ENCODE measurements at regions not wholly inside any gene's neighbourhood (a gene's known extent, or its start where the extent isn't known, plus 50 kb on each side); places are given as distances from the start of the nearest gene placed in this dataset.
"Not testable (repeated sequence)": the region's sequence is repeated elsewhere in the genome, so short reads cannot be mapped to it uniquely, and the experiment has no call there.

DNA sequence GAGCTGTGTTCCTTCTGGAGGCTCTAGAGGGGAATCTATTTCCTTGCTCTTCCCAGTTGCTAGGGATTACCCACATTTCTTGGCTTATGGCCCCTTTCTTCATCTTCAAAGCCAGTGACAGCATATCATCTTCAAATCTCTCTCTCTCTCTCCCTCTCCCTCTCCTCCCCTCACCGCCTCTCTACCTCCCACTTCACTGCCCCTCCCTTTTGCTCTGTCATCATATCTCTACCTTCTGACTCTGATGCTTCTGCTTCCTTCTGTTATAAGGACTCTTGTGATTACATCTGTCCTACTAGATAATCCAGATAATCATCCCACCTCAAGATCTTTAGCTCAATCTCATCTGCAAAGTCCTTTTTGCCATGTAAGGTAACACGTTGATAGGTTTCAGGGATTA, 93.1 kb upstream of the TEX13D start:
- DNase-seq: no peak

GRCh38 chrX:124239911-124240310, 92.5 kb upstream of the TEX13D start:
- DNase-seq: no peak

GRCh38 chrX:124240422-124240821, 92.0 kb upstream of the TEX13D start:
- no peak for DNase-seq

GRCh38 chrX:124242131-124242530, 90.3 kb upstream of the TEX13D start:
- DNase-seq: no peak

- no peak for DNase-seq
These were observed 83.1 kb upstream of the TEX13D start for GRCh38 chrX:124249345-124249744.

DNA sequence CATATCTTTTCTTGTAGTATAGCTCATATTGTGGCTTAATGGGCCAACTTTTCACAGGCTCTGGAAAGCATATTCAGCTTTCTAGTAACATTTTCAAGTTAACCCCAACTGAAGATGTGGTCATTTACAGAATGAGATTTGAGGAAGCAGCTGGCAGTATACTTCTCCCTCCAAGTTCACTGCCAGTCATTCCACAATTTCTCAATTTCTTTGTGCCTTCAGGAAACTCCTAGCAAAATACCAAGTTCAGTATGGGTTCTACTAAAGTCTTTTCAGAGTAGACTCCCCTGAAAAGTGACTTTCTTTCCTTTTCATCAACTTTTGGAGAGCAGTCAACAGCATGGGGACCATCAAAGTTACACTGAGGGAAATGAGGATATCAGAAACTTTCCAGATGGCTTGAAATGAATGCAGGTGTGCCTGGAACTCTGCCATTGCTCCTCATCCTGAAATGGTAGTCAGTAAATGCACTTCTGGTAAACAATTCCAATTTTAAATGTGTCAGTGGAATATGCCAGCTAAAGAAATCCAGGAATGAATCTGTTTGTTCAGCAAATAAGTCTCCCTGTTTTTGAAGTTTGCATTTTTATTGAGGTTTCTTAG, 81.5 kb upstream of the TEX13D start:
- DNase-seq: no peak

DNA sequence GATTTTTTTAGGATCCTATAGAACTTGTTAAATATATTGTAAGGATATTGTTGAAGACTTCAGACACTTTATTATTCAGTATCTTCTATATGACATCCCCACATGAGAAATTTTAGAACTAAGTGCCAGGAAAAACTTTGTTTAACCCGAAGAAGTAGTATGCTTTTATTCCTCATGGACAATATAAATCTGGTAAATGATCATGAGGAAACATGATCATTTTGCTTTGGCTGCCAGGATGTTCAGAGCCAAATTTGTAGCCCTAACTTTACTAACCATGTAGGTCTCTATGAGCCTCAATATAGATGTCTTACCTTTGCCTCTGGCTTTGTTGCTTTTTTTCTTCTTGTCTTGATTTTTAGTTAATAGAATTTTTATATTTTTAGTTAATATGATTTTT, 77.8 kb upstream of the TEX13D start:
- DNase-seq: no peak

GRCh38 chrX:124256216-124256615, 76.2 kb upstream of the TEX13D start:
- DNase-seq: no peak

GRCh38 chrX:124256629-124257380, 75.7 kb upstream of the TEX13D start:
- DNase-seq: no peak

DNA sequence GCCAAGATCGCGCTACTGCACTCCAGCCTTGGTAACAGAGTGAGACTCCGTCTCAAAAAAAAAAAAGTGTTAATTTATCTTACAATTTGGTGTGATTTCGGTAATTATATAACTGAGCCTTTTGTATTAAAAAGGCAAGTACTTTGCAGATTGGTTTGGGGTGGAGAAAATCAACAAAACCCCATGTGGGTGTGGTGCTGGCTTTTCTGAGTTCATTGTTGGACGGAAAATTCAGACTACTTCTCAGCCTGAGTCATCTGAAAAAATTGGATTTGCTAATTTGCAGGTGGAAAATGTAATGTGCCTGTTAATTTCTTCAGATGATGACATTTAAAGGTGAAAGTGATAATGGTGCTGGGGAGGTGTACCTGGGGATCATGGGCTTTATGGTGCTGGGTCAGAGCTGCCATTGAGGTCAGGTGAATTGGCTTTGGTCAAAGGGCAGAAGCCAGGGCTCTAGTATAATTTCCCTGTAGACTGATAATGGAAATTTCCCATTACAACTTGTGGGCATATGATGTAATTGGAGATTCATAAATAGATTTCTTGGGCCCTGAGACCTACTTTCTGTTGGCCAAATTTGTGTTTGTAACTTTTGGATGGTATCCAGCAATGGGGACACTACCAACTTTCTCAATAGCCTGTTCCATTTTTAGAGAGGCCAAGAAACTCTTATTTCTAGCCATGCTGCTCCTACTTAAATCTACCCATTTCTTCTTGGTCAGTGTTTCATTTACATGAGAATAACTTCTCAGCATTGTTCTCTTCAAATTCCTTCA, 74.3 kb upstream of the TEX13D start:
- DNase-seq: no peak

GRCh38 chrX:124260845-124261244, 71.6 kb upstream of the TEX13D start:
- no peak for DNase-seq

DNA sequence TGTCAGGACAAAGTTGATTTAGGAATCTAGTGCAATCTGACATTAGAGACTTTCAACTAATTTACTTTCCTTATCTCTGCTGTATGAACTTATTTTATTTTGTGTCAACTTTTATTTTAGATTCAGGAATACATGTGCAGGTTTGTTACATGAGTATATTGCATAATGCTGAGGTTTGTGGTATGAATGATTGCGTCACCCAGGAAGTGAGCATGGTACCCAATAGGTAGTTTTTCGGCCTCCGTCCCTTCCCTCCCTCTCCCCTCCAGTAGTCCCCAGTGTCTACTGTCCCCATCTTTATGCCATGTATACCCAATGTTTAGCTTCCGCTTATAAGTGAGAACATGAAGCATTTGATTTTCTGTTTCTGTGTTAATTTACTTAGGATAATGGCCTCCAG, 68.7 kb upstream of the TEX13D start:
- DNase-seq: no peak

GRCh38 chrX:124268099-124268498, 64.4 kb upstream of the TEX13D start:
- DNase-seq: no peak

DNA sequence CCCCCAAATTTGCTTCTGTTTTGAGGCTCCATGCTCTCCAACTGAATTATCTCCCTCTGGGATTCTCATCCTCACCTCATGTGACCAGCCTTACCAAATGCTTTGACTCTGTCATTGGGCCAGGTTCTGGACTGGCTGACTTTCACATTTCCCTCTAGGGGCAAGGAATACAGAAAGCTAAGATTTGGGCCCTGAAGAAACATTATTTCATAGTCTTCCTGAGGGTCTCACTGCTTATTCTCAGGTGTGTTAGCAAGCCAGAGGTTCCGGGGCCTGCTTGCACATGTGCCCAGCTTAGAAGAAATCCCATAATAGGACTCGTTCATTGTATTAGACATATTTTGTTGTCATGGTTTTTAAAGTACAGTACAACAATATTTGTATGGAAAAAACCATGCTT, 62.6 kb upstream of the TEX13D start:
- no peak for DNase-seq

DNA sequence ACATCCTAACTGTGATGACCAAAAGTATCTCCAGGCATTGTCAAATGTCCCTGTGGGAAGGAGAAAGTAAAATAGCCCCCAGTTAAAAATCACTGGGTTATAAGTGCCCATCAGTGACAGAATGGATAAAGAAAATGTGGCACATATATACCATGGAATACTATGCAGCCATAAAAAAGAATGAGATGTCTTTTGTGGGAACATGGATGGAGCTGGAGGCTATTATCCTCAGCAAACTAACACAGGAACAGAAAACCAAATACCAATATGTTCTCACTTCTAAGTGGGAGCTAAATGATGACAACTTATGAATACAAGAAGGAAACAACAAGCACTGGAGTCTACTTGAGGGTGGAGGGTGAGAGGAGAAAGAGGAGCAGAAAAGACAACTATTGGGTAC, 60.9 kb upstream of the TEX13D start:
- DNase-seq: not testable (repeated sequence)

DNA sequence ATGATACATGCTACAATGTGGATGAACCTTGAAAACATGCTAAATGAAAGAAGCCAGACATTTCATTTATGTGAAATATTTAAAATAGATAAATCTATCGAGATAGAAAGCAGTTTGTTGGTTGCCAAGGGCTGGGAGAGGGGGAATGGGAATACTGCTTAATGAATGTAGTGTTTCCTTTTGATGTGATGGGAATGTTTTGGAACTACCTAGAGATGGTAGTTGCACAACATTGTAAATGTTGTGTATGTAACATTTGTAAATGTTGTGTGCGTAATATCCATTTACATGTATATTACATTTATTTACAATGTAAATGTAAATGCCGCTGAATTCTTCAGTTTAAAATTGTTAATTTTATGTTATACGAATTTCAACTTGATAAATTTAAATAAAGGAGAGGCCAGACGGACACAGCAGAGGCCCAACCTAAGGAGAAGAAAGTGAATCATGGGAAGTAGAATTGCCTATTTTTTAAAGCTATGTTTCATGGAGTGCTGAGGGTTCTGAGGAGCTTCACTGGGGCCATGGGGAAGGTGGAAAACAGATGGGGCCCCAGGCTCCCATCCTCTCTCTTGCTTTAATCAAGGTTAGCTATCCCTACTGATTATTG, 60.0 kb upstream of the TEX13D start:
- DNase-seq: no peak

DNA sequence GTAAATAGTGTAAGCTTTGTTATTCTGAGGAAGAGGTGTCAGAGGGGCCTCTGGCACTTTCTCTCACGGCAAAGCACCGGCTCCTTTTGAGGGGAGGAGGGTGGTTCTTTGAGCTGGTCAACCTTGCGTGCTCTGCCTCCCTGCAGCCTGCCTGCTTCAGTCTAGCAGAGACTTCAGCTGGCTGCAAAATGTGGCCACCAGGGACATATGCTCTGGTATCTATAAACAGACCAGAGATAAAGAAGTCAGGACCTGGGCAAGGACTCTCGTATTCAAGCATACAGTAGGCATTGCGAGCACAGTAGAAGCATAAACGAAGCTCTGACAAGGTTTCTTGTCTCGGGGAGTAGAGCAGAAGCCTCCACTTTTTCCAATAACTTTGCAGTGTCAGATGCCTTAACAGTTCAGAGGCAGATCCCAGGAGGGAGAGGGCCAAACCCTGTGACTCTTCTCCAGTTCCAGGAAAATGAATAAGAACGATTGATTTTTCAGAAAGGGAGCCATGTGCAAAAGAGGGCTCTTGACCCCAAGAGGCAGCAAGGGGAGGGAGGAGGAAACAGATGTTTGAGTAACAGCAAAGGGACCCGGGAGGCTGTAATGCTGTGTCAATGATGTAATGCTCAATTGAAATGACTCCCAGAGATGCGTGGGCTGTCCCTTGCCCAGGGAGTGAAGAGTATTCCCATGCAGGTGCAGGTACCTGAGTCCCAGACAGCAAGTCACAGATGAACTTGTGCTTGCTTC, 57.9 kb upstream of the TEX13D start:
- no peak for DNase-seq

- no peak for DNase-seq
These were observed 57.1 kb upstream of the TEX13D start for GRCh38 chrX:124275182-124275894.

- no peak for DNase-seq
These were observed 52.1 kb upstream of the TEX13D start for GRCh38 chrX:124280294-124280902.

DNA sequence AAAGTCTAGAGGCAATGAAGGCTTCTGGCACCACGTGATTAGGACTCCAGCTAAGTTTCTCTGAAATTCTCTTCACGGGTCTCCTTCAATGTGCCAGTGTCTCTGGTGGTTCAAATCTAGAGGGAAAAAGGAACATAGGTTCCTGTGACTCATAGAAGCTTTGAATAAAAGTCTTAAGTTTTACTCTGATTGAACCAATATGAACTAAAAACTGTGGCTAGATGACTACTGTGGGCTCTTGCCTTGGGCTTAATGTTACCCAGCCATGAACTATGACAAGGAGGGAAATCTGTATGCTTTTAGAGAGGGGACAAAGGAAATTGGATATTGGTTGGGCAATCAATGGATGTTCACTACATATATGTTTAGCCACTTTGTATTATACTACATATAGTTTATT, 49.9 kb upstream of the TEX13D start:
- no peak for DNase-seq

Measured in NCI-H510A (cell line).